NB4 (cell line): ENCODE measurements at regions not wholly inside any gene's neighbourhood (a gene's known extent, or its start where the extent isn't known, plus 50 kb on each side); places are given as distances from the start of the nearest gene placed in this dataset.

ENCODE experiments used
- CTCF ChIP-seq: IDR thresholded peaks from one replicate; pipeline ENCODE4 v1.5.1; 2012; ENCODE audit warnings: low read depth, low read length
- MYC ChIP-seq: IDR thresholded peaks from 2 replicates; pipeline ENCODE4 v1.6.1; 2011; ENCODE audit warnings: low read depth, low read length
- POLR2A ChIP-seq: IDR thresholded peaks from 2 replicates; pipeline ENCODE4 v1.6.1; 2011; ENCODE audit warnings: mild to moderate bottlenecking; ENCODE audit not compliant: insufficient read length; ENCODE audit errors: extremely low read depth
- TF ChIP-seq, protein P1 (sequence below): IDR thresholded peaks from 2 replicates; pipeline ENCODE4 v1.6.1; 2011; ENCODE audit warnings: low read depth, low read length

DNA sequence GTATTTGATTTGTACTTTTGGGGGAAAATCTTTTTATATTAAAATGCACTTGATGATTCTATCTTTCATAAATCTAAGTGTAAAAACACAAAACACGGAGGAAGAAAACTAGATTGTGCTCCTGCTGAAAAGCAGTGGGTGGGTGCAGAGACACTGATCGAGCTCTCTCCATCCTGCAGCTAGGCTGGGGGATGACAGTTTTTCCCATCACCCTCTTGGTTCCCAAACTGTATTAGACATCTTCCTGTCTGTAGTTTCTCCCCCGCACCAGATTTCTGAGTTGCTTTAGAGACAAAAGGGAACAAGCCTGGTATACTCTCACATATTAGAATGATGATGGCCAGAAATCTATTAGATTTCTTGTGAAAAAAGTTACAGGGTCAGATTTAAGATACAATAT is 99.6 kb downstream of the FAM114A2 start:
- no peak for TF ChIP-seq CTCF
- TF ChIP-seq POLR2A: no peak
- no peak for TF ChIP-seq MYC
- TF ChIP-seq, protein P1, sequence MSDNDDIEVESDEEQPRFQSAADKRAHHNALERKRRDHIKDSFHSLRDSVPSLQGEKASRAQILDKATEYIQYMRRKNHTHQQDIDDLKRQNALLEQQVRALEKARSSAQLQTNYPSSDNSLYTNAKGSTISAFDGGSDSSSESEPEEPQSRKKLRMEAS: no peak
